ENCODE measurements at regions not wholly inside any gene's neighbourhood (a gene's known extent, or its start where the extent isn't known, plus 50 kb on each side); places are given as distances from the start of the nearest gene placed in this dataset.

GRCh38 chr1:30008998-30009657, 714.3 kb downstream of the MATN1 start:
- no peak for TF ChIP-seq SP1 (IDR thresholded peaks at IDR 0.05)
- no peak for TF ChIP-seq BHLHE40 (IDR thresholded peaks at IDR 0.05; ENCODE audit: borderline replicate concordance)
- no peak for TF ChIP-seq SUZ12 (IDR thresholded peaks at IDR 0.05)
- TF ChIP-seq FOXM1 (IDR thresholded peaks at IDR 0.05; ENCODE audit: borderline replicate concordance) = no peak
- no peak for TF ChIP-seq ZNF384 (IDR thresholded peaks at IDR 0.05)
- TF ChIP-seq ELF4 (IDR thresholded peaks at IDR 0.05) = no peak
- TF ChIP-seq TARDBP (IDR thresholded peaks at IDR 0.05) = no peak
- TF ChIP-seq FOXA1 (IDR thresholded peaks at IDR 0.05) = no peak
- no peak for TF ChIP-seq NFRKB (IDR thresholded peaks at IDR 0.05)
